ENCODE measurements at regions not wholly inside any gene's neighbourhood (a gene's known extent, or its start where the extent isn't known, plus 50 kb on each side); places are given as distances from the start of the nearest gene placed in this dataset.
"Not testable (repeated sequence)": the region's sequence is repeated elsewhere in the genome, so short reads cannot be mapped to it uniquely, and the experiment has no call there.

- no peaks in the 10 kb centered on the region for H3K9me3 ChIP-seq (ENCODE audit: low read depth, low read length)
- peaks cover 23% of the 10 kb centered on the region for H3K4me1 ChIP-seq (ENCODE audit: insufficient read depth, low read length)
- no peaks in the 10 kb centered on the region for H3K27me3 ChIP-seq (ENCODE audit: insufficient read depth, low read length)
- H3K4me3 ChIP-seq (ENCODE audit: low read length): no peak overlapping the region
These were observed 105.2 kb upstream of the ZNF648 start for GRCh38 chr1:182166750-182167149.

- peaks cover 20% of the 10 kb centered on the region for H3K4me1 ChIP-seq (ENCODE audit: insufficient read depth, low read length)
- no peaks in the 10 kb centered on the region for H3K27me3 ChIP-seq (ENCODE audit: insufficient read depth, low read length)
- no peak overlapping the region for H3K4me3 ChIP-seq (ENCODE audit: low read length)
- H3K9me3 ChIP-seq (ENCODE audit: low read depth, low read length): no peaks in the 10 kb centered on the region
These were observed 104.8 kb upstream of the ZNF648 start for GRCh38 chr1:182166321-182166720.

- peaks cover 5% of the 10 kb centered on the region for H3K4me1 ChIP-seq (ENCODE audit: insufficient read depth, low read length)
- no peaks in the 10 kb centered on the region for H3K27me3 ChIP-seq (ENCODE audit: insufficient read depth, low read length)
- no peak overlapping the region for H3K4me3 ChIP-seq (ENCODE audit: low read length)
- H3K9me3 ChIP-seq (ENCODE audit: low read depth, low read length): peaks cover 8% of the 10 kb centered on the region
These were observed 102.8 kb upstream of the ZNF648 start for GRCh38 chr1:182164273-182164672.

DNA sequence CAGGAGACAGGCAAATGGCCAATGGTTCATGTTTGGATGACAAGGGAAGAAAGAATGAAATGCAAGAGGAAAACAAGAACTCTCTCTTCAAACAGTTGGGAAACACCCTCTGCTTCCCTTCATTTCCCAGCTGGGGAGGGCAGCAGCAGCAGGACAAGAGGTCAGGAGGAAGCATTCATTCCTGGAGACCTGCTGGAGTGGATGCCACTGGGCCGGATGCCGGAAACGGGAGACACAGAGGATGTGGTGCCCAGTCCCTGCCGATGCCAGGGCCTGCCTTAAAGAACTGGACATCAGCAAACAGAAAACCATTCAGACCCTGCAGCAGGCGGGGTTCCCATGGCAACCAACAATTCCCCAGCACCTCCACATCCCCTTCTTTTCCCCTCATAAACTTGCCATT is 102.3 kb upstream of the ZNF648 start:
- no peaks in the 10 kb centered on the region for H3K27me3 ChIP-seq (ENCODE audit: insufficient read depth, low read length)
- H3K4me3 ChIP-seq (ENCODE audit: low read length): no peak overlapping the region
- H3K9me3 ChIP-seq (ENCODE audit: low read depth, low read length): peaks cover 13% of the 10 kb centered on the region
- H3K4me1 ChIP-seq (ENCODE audit: insufficient read depth, low read length): peaks cover under 1% of the 10 kb centered on the region

DNA sequence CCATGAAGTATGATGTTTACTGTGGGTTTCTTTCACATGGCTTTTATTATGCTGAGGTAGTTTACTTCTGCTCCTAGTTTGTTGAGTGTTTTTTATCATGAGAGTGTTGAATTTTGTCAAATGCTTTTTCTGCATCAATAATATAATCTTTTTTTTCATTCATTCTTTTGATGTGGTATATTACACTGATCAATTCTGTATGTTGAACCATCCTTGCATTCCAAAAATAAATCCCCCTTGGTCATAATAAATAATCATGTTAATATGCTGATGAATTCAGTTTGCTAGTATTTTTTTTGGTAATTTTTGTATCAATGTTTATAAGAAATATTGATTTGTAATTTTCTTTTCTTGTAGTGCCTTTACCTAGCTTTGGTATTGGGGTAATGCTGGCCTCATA is 97.9 kb upstream of the ZNF648 start:
- peaks cover 19% of the 10 kb centered on the region for H3K9me3 ChIP-seq (ENCODE audit: low read depth, low read length)
- H3K4me3 ChIP-seq (ENCODE audit: low read length): no peak overlapping the region
- H3K4me1 ChIP-seq (ENCODE audit: insufficient read depth, low read length): no peaks in the 10 kb centered on the region
- H3K27me3 ChIP-seq (ENCODE audit: insufficient read depth, low read length): no peaks in the 10 kb centered on the region

- Histone ChIP-seq H3K4me3 (ENCODE audit: low read length) (no peak overlapping the region), H3K9me3 (ENCODE audit: low read depth, low read length) (peaks cover 19% of the 10 kb centered on the region), H3K4me1 (ENCODE audit: insufficient read depth, low read length) (peaks cover 9% of the 10 kb centered on the region), H3K27me3 (ENCODE audit: insufficient read depth, low read length) (no peaks in the 10 kb centered on the region)
These were observed 95.7 kb upstream of the ZNF648 start for GRCh38 chr1:182157187-182157586.

DNA sequence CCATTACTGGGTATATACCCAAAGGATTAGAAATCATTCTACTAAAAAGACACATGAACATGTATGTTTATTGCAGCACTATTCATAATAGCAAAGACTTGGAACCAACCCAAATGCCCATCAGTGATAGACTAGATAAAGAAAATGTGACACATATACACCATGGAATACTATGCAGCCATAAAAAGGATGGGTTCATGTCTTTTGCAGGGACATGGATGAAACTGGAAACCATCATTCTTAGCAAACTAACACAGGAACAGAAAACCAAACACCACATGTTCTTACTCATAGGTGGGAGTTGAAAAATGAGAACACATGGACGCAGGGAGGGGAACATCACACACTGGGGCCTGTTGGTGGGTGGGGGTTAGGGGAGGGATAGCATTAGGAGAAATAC is 92.9 kb upstream of the ZNF648 start:
- not testable (repeated sequence) for H3K4me3 ChIP-seq (ENCODE audit: low read length)
- H3K4me1 ChIP-seq (ENCODE audit: insufficient read depth, low read length): peaks cover 18% of the 10 kb centered on the region

DNA sequence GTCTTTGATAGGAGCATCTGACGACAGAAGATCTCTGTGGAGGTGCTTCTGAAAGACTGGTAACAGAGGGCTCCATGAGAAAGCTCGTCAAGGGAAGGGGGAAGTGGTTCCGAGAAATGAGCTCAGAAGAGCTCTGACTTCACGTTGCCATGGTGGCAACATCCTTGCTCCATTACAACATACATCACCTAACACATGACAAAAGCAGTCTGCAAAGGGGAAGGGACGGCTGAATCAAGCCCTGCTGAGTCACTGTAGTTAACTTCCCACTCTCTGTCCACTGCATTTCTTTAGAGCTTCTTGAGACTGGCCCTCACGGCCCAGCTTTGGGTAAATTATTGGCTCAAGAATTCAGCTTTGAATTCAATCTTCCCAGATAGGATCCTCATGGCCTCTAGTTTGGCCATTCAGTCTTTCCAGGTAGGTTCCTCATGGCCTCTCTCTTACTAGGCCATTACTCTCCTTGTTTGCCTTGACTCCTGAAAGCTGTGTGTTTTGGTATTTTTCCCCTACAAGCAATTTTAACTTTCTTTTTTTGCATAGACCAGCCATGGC is 88.0 kb upstream of the ZNF648 start:
- H3K27me3 ChIP-seq (ENCODE audit: insufficient read depth, low read length): no peaks in the 10 kb centered on the region
- no peak overlapping the region for H3K4me3 ChIP-seq (ENCODE audit: low read length)
- H3K9me3 ChIP-seq (ENCODE audit: low read depth, low read length): no peaks in the 10 kb centered on the region
- H3K4me1 ChIP-seq (ENCODE audit: insufficient read depth, low read length): peaks cover 67% of the 10 kb centered on the region

More for the DNA sequence above, 92.9 kb upstream of the ZNF648 start:
- H3K27me3 ChIP-seq (ENCODE audit: insufficient read depth, low read length): not testable (repeated sequence)
- peaks cover 12% of the 10 kb centered on the region for H3K9me3 ChIP-seq (ENCODE audit: low read depth, low read length)

- H3K27me3 ChIP-seq (ENCODE audit: insufficient read depth, low read length): no peaks in the 10 kb centered on the region
- no peaks in the 10 kb centered on the region for H3K9me3 ChIP-seq (ENCODE audit: low read depth, low read length)
- H3K4me3 ChIP-seq (ENCODE audit: low read length): no peak overlapping the region
- peaks cover 72% of the 10 kb centered on the region for H3K4me1 ChIP-seq (ENCODE audit: insufficient read depth, low read length)
These were observed 86.4 kb upstream of the ZNF648 start for GRCh38 chr1:182147951-182148350.

GRCh38 chr1:182147136-182147820 is 85.8 kb upstream of the ZNF648 start:
- no peak overlapping the region for H3K4me3 ChIP-seq (ENCODE audit: low read length)
- H3K4me1 ChIP-seq (ENCODE audit: insufficient read depth, low read length): peaks cover 72% of the 10 kb centered on the region
- H3K27me3 ChIP-seq (ENCODE audit: insufficient read depth, low read length): no peaks in the 10 kb centered on the region
- no peaks in the 10 kb centered on the region for H3K9me3 ChIP-seq (ENCODE audit: low read depth, low read length)

GRCh38 chr1:182146286-182146685 is 84.8 kb upstream of the ZNF648 start:
- Histone ChIP-seq H3K4me1 (ENCODE audit: insufficient read depth, low read length) (peaks cover 72% of the 10 kb centered on the region), H3K9me3 (ENCODE audit: low read depth, low read length) (no peaks in the 10 kb centered on the region), H3K27me3 (ENCODE audit: insufficient read depth, low read length) (no peaks in the 10 kb centered on the region), H3K4me3 (ENCODE audit: low read length) (no peak overlapping the region)

DNA sequence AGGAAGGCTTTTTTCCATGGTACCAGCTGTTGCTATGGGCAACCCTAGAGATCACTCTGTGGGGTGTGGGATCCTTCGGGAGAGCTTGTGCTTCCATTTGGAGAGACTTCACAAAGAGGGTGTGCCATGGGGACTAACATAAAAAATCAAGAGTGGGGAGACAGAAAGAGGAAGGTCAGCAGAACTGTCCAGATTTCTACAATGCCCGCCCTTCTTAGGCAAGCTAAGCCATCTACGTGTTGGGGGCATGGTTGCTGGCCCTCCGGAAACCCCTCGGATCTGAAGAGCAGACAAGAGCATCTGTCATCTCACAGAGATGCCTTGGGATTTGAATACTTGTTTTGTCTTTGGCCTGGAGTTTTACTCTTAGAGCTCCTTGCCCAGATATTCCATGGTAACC is 83.9 kb upstream of the ZNF648 start:
- H3K4me3 ChIP-seq (ENCODE audit: low read length): no peak overlapping the region
- H3K4me1 ChIP-seq (ENCODE audit: insufficient read depth, low read length): peaks cover 72% of the 10 kb centered on the region
- H3K9me3 ChIP-seq (ENCODE audit: low read depth, low read length): no peaks in the 10 kb centered on the region
- no peaks in the 10 kb centered on the region for H3K27me3 ChIP-seq (ENCODE audit: insufficient read depth, low read length)

- Histone ChIP-seq H3K9me3 (ENCODE audit: low read depth, low read length) (no peaks in the 10 kb centered on the region), H3K27me3 (ENCODE audit: insufficient read depth, low read length) (no peaks in the 10 kb centered on the region), H3K4me1 (ENCODE audit: insufficient read depth, low read length) (peaks cover 64% of the 10 kb centered on the region), H3K4me3 (ENCODE audit: low read length) (no peak overlapping the region)
These were observed 83.1 kb upstream of the ZNF648 start for GRCh38 chr1:182144646-182145030.

- Histone ChIP-seq H3K4me3 (ENCODE audit: low read length) (no peak overlapping the region), H3K9me3 (ENCODE audit: low read depth, low read length) (no peaks in the 10 kb centered on the region), H3K4me1 (ENCODE audit: insufficient read depth, low read length) (peaks cover 59% of the 10 kb centered on the region), H3K27me3 (ENCODE audit: insufficient read depth, low read length) (no peaks in the 10 kb centered on the region)
These were observed 82.5 kb upstream of the ZNF648 start for GRCh38 chr1:182143825-182144645.

DNA sequence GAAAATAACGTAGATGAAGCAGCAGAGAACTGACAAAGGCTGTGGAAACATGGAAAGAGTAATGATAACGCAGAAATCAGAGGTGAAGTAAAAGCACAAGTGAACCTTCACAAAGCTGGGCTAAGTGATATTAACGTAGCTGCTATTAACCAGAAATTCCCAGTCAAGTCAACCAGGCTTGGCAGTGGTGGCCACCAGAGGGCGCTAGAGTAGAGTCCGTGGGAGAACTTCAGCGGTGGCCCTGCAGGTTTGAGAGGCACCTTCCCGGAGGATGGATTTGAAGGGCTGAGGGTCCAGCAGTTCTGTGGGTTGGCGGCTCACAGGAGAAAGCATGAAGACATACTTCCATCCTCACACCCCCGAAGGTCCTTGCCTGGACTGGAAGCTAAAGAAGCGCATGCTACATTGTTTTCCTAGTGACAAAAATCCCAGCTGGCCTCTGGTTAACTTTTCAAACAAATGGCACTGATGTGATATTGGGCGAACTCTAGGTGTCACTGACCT is 81.7 kb upstream of the ZNF648 start:
- Histone ChIP-seq H3K4me3 (ENCODE audit: low read length) (no peak overlapping the region), H3K27me3 (ENCODE audit: insufficient read depth, low read length) (no peaks in the 10 kb centered on the region), H3K9me3 (ENCODE audit: low read depth, low read length) (no peaks in the 10 kb centered on the region), H3K4me1 (ENCODE audit: insufficient read depth, low read length) (peaks cover 50% of the 10 kb centered on the region)

Data from mononuclear cell (primary cell).